ENCODE measurements at regions not wholly inside any gene's neighbourhood (a gene's known extent, or its start where the extent isn't known, plus 50 kb on each side); places are given as distances from the start of the nearest gene placed in this dataset.

DNA sequence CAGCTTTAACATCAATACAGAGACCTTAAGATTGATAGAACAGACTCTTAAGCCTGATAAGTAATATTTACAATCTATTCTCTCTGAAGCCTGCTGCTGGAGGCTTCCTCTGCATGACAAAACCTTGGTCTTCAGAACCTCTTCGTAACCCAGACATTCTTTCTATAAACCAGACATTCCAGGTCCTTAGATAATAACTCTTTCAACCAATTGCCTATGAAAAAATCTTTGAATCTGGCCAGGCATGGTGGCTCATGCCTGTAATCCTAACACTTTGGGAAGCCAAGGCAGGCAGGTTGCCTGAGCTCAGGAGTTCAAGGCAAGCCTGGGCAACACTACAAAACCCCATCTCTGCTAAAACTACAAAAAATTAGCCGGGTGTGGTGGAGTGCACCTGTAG lies 327.8 kb downstream of the ENC1 start:
- ChIA-PET CTCF (interaction anchor here (2.1 kb wide), 1 partner anchor 14 kb away, joined by 5 read pairs; no protein-coding TSS in a partner anchor), POLR2A (no interaction called here)
- TF ChIP-seq, protein P1, sequence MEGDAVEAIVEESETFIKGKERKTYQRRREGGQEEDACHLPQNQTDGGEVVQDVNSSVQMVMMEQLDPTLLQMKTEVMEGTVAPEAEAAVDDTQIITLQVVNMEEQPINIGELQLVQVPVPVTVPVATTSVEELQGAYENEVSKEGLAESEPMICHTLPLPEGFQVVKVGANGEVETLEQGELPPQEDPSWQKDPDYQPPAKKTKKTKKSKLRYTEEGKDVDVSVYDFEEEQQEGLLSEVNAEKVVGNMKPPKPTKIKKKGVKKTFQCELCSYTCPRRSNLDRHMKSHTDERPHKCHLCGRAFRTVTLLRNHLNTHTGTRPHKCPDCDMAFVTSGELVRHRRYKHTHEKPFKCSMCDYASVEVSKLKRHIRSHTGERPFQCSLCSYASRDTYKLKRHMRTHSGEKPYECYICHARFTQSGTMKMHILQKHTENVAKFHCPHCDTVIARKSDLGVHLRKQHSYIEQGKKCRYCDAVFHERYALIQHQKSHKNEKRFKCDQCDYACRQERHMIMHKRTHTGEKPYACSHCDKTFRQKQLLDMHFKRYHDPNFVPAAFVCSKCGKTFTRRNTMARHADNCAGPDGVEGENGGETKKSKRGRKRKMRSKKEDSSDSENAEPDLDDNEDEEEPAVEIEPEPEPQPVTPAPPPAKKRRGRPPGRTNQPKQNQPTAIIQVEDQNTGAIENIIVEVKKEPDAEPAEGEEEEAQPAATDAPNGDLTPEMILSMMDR (IDR thresholded peaks at IDR 0.05; ENCODE audit: insufficient read depth, low read depth, low read length): no peak
- no peak for DNase-seq (ENCODE audit: low read depth)
- Histone ChIP-seq H3K27me3 (ENCODE audit: control insufficient read depth, insufficient read depth, low read length) (no peaks in the 10 kb centered on the region), H3K4me3 (ENCODE audit: low read depth, low read length) (no peak overlapping the region), H3K36me3 (ENCODE audit: control insufficient read depth, insufficient read depth, low read length) (no peaks in the 10 kb centered on the region)

- Histone ChIP-seq H3K27me3 (ENCODE audit: control insufficient read depth, insufficient read depth, low read length) (no peaks in the 10 kb centered on the region), H3K4me3 (ENCODE audit: low read depth, low read length) (no peak overlapping the region), H3K36me3 (ENCODE audit: control insufficient read depth, insufficient read depth, low read length) (no peaks in the 10 kb centered on the region)
- ChIA-PET CTCF (interaction anchor here (2.1 kb wide), 1 partner anchor 14 kb away, joined by 5 read pairs; no protein-coding TSS in a partner anchor), POLR2A (no interaction called here)
- TF ChIP-seq, protein P1 (IDR thresholded peaks at IDR 0.05; ENCODE audit: insufficient read depth, low read depth, low read length): no peak
- DNase-seq (ENCODE audit: low read depth): no peak
Observed at GRCh38 chr5:74311961-74312360, 328.6 kb downstream of the ENC1 start.

DNA sequence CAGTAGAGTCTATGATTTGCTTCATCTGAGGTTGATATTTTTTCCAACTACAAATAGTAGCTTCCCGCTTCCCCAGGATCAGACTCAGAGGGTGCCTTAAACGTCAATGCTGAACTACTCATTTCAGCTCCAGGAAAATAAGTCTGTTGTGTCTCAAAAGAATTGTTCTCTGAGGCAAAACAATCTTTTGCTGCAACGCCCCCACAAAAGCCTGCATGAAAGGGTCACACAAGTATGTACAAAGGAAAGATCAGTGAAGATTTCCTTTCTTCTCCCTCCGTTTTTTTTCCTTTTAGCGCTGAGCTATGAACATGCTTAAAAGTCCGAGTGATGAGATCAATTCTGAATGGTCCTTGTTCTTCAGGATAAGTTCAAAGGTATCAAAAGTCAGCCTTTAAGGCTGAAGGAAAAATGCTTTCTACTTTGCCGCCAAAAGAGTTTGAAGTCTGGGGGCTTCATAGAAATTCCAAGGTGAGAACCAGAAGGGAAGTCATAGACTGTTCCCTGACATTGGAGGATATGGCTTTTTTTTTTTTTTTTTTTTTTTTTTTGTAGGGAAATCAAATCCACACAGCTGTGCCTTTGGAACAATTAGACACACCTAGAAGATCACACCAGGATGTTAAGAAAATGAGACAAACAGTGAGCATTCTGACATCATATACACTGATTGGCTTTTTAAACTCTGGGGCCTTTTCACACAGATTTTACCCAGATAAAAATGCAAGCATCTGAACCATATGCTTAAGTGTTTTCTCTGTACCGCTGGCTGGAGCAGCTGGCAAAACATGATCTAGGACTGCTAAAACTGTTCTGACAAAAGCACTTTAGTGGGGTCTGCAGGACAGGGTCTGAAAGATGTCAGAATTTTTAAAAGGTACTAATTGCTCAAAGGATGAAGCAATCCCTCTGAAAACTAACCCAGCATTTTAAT lies 329.3 kb downstream of the ENC1 start:
- ChIA-PET CTCF (interaction anchor here (0.5 to 2.1 kb wide), 3 partner anchors 15 to 409 kb away, joined by 3 to 5 read pairs (median 3); no protein-coding TSS in a partner anchor), POLR2A (no interaction called here)
- TF ChIP-seq, protein P1 (IDR thresholded peaks at IDR 0.05; ENCODE audit: insufficient read depth, low read depth, low read length): no peak
- H3K36me3 ChIP-seq (ENCODE audit: control insufficient read depth, insufficient read depth, low read length): no peaks in the 10 kb centered on the region
- DNase-seq (ENCODE audit: low read depth): no peak
- H3K27me3 ChIP-seq (ENCODE audit: control insufficient read depth, insufficient read depth, low read length): no peaks in the 10 kb centered on the region
- no peak overlapping the region for H3K4me3 ChIP-seq (ENCODE audit: low read depth, low read length)

DNA sequence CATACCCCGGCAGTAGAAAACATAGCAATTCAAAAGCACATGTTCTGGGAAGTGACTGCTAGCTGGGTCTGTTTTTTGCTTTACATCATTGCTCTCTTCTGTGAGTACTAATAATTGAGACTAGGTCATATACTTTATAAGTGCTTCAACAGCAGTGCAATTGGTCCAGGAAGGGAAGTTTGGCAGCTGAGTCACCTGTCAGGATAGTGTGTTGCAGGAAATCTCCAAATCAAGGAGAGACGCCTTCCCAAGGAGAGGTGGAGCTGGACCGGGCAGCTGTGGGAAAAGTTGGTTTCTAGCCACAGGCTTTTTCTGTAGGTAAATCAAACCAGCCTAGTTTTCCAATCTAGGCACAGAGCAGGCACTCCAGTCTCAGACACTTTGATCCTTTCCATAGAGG lies 330.1 kb downstream of the ENC1 start:
- H3K27me3 ChIP-seq (ENCODE audit: control insufficient read depth, insufficient read depth, low read length): no peaks in the 10 kb centered on the region
- TF ChIP-seq, protein P1 (IDR thresholded peaks at IDR 0.05; ENCODE audit: insufficient read depth, low read depth, low read length): no peak
- no peak for DNase-seq (ENCODE audit: low read depth)
- ChIA-PET CTCF (interaction anchor here (1.3 kb wide), 1 partner anchor 408 kb away, joined by 3 read pairs; no protein-coding TSS in a partner anchor), POLR2A (no interaction called here)
- no peak overlapping the region for H3K4me3 ChIP-seq (ENCODE audit: low read depth, low read length)
- H3K36me3 ChIP-seq (ENCODE audit: control insufficient read depth, insufficient read depth, low read length): no peaks in the 10 kb centered on the region

GRCh38 chr5:74309050-74309449 lies 331.5 kb downstream of the ENC1 start:
- Histone ChIP-seq H3K36me3 (ENCODE audit: control insufficient read depth, insufficient read depth, low read length) (no peaks in the 10 kb centered on the region), H3K27me3 (ENCODE audit: control insufficient read depth, insufficient read depth, low read length) (no peaks in the 10 kb centered on the region), H3K4me3 (ENCODE audit: low read depth, low read length) (no peak overlapping the region)
- no peak for DNase-seq (ENCODE audit: low read depth)
- POLR2A ChIA-PET: no interaction called here
- CTCF ChIA-PET: interaction anchor here (0.9 kb wide), 1 partner anchor 16 kb away, joined by 3 read pairs; no protein-coding TSS in a partner anchor
- TF ChIP-seq, protein P1 (IDR thresholded peaks at IDR 0.05; ENCODE audit: insufficient read depth, low read depth, low read length): no peak

Measured in BJ (cell line).